Globus pallidus (tissue), 1 donor: ENCODE measurements at regions not wholly inside any gene's neighbourhood (a gene's known extent, or its start where the extent isn't known, plus 50 kb on each side); places are given as distances from the start of the nearest gene placed in this dataset.
"Not testable (repeated sequence)": the region's sequence is repeated elsewhere in the genome, so short reads cannot be mapped to it uniquely, and the experiment has no call there.

Experiments used
- DNase-seq: peaks from one replicate; pipeline ENCODE4 v3.0.0-alpha.2; 2015; ENCODE audit warnings: low spot score

DNA sequence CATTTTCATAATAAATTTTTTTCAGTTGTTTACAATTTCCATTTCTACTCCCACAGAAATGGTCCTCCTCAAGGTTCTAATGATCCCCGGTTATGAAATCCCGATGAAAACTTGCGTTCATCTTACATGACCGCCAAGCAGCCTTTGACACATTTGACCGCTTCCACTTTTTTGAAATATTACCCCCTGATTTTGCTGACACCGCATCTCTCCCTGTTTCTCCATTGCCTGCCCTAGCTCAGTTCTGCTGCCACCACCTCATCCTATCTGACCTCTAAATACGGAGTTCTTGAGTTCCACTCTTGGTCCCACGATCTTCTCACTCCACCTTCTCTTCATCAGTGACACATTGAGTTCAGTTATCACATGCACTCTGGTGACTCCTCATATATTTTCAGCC, 74.1 kb downstream of the SLC35B3 start:
- DNase-seq: no peak

DNA sequence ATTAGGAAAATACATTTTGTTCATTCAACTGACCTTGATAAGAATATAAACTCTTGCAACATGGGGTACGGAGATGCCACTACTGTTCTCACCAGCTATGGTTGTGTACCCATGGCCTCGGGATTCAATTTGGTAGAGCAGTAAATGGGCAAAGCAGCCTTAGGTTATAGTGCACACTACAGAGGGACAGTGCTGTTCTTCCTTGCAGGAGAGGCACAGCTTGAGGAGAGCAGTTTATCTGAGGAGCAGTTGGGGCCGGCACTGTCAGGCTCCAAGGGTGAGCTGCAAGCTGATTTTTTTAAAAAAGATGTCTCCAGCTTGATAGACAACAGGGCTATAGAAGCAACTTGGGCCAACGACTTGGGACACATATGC, 82.4 kb downstream of the SLC35B3 start:
- no peak for DNase-seq

DNA sequence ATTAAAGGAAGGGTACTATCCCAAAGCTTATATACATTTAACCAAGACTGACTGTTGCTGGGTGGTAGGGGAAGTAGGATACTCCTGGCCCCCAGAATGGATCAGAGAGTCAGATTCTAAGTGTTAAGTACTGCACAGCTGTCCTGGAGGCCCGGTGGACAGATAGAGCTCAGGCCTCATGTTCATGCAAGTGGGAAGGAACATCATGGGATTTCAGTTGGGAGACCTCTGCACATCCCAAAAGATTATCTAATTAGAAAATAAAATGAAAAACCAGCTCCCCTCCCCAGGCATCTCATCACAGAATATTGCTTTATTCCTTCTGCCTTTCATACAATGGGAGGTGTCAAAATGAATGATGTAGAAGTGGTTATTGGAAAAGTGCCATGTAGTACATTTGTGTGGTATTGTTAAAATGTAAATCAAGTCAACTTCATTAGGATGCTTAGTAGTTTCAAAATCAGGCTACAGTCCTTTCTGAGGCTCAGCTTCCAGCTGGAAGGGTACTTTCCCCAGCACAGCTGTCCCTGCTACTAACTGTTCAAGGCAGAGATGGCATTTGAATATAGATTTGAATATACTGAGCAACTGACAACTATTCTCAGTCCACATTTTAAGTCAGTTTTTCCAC, 82.9 kb downstream of the SLC35B3 start:
- DNase-seq: no peak

DNA sequence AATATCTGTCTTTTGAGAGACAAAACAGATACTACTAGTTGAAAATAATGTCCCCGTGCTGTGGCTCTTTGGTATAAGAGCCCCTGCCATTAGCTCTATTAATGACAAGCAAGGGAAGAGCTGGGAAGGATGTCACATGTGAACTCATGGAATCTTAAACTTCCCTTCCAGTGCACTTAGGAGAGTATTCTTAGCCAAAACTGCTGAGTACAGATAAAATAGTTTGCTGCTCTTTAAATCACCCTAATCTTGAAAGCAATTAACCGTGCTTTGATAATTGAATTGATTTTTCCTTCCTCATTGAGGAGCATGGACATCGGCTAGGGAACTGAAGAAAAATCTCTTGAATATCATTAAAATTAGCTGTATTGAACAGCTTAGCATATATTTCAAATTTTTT, 91.7 kb downstream of the SLC35B3 start:
- DNase-seq: no peak

DNA sequence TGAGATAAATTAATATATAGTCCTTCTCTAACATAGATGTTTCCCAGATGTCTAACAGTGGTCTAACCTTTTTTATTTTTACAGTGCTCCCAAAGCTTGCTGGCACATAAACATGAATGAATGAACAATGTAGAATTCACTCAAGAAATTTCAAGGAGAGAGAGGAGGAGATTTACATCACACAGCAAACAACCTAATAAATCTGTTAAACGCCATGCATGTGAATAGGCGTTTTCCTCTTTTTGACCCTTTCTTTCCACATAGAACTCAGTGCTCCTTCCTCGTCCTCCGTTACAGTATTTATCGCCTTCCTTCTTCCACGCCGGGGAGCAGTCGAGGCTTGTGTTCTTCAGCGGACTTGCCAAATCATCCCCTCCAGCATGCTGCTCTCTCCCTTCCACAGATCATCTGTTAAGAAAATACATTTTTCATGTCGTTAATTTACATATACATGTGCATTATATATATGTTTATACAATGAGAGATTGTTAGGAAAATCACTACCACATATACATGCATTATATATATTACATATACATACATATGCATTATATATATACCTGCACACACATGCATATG, 93.0 kb downstream of the SLC35B3 start:
- no peak for DNase-seq

DNA sequence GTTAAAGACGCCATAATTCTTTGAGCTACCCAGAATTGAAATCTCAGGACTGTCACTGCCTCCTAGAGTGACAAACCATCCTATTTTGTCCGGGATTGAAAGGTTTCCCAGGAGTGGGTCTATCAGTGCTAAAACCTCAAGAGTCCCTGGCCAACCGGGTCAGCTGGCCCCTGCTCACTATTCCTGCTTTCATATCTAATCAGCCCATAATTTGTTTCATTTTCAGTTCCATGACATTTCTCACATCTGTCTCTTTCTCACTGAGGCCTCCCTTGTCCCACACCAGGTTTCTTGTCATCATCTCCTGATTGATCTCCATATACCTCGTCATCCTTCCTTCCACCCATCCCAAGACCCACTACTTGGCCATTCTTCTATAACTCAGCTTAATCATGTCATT, 98.2 kb downstream of the SLC35B3 start:
- no peak for DNase-seq

DNA sequence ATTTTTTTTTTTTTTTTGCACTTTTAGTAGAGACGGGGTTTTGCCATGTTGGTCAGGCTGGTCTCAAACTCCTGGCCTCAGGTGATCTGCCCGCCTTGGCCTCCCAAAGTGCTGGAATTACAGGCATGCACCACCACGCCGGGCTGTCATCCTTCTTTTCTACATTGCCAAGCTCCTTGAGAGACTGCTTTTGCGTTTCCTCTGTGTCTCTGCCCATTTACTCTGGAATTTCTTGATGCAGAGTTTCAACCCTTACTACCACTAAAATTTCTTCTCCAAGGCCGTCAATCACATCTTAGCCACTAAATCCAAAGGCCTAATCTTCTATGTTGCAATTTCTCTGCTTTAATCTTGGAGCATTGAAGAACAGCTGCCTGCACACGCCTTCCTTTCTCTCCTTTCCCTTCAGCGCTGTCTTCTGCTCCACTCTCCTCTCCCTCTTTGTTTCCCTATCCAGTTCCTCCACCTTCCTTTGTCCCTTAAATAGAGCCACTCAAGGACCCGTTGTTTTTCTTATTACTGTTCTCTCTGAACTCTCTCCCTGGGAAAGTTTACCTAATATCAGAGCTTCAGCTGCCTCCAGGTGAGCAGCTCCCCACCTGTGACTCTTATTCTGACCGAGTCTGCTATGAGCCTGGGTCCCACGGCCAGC, 98.8 kb downstream of the SLC35B3 start:
- no peak for DNase-seq

DNA sequence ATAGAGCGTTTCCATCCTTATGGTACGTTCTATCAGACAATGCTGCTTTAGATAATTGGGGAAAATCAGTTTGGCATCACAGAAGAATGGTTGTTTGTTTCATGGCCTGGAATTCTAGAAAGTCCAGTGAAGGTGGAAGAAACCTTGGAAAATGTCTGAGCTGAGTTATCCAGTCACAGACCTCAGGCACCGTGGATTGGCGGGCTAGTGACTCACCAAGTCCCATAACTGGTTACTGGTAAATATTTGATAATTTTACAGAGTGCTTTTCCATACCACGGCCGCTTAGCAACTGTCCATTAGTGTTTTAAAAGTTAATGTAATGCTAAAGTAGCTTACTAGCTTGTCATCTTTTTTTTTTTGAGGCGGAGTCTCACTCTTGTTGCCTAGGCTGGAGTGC, 99.4 kb downstream of the SLC35B3 start:
- no peak for DNase-seq

DNA sequence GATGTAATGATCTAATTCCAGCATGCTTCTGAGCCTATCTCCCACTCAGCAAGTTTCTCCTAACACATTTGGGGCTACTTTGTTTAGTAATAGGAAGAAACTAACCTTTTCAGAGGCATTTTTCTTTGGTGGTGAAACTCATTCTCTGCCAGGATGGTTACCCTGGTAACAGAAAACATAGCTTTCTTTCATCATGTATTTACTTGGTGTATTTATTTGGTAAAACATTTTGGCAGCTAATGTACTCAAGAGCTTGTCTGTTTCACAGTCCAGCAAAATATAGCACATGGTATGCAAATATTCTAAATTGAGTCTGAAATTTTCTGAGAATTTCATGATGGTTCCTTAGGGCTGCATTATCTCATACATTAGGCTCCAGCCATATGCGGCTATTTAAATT, 100.0 kb downstream of the SLC35B3 start:
- no peak for DNase-seq

DNA sequence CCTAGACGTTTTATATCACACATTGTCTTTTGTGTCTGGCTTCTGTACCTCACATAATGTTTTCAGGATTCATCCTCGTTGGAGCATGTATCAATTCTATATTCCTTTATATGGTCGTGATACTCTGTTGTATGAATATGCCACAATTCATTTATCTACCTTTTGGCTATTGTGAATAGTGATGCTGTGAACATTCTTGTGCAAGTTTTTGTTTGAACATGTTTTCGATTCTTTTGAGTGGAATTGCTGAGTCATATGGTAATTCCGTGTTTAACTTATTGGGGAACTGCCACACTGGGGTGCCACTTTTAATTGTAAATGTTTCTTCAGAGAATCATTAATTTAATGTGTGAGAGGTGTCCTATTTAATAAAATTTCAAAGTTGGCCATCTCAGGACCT, 101.2 kb downstream of the SLC35B3 start:
- DNase-seq: no peak

DNA sequence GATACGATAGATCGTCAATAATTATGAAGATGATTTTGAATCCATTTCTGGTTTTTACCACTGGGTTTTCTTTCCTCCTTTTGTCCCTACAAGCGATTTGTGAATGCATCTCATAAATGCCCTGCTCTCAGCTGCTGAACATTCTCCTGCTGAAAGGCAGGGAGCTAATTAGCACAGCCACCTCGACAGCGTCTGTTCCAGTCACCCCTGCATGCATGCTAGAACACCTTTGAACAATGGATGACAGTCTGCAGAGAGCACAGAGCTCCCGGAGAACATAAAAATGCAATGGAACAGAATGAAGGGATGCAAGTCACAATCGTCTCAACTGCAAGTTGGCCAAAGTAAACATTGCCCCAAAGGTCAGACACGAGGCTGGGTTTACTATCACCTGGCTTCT, 105.8 kb downstream of the SLC35B3 start:
- no peak for DNase-seq

DNA sequence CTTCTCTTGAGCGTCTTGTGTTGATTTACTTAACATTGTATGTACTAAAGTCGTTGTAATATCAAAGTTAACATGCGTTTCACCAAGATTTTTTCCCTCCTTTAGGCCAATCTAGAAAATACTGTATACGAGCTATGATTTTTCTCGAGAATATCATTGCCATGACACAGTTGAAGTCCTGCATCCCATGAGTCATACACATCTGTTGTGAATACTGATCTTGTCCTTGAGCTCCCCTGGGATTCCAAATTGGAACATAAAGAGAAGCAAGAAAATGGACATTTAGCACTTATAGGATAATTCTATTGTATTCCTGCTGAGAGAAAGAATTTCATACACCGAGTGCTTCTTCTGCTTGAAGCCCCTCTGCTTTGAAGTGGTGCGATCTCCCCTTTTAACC, 109.6 kb downstream of the SLC35B3 start:
- no peak for DNase-seq

DNA sequence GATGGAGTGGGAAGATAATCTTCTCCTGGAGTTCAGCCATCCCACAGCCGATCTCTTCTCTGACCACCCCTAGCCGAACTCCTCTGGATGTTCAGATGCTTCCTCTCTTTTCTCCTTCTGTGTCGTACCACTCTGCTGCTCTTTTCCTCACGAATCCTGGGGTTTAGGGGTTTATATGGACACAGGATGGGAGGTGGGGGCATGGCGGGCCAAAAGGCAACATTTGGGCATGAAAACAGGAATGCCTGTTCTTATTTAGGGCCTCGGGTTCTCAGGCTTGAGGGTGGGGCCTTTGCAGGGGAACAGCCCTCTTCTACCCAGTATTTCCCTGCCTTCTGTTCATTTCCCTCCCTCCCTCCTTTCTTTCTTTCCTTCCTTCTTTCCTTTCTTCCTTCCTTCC, 112.7 kb downstream of the SLC35B3 start:
- no peak for DNase-seq

DNA sequence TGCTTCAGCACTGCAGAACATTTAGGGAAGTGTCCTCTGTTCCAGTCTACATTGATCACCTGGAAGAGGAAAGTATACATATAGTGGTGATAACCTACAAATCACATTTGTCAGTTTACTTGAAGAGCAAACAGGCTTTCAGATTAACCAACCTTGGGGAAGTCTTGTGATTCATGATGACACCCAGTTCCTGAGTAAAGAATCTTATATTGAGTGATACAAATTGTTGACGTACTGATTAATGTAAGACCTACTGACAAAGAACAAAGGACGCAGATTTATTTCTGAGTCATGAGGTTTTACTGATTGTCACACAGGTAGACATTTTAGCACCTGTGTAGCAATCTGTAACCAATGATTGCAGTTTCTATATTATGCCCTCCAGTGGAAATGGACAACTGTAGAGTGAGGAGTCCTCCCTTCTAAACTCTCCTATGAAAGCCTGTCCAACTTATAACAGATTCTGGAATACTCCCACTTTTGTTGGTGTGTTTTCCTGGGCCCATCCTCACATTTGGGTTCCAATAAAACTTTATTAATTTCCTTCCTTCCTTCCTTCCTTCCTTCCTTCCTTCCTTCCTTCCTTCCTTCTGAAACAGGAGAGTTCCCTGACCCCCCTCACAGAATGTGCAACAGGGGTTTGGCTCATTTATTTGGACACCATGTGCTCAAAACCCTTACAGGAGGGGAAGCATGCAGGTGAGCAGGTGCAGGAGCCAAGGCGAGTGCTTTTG, 113.5 kb downstream of the SLC35B3 start:
- no peak for DNase-seq

DNA sequence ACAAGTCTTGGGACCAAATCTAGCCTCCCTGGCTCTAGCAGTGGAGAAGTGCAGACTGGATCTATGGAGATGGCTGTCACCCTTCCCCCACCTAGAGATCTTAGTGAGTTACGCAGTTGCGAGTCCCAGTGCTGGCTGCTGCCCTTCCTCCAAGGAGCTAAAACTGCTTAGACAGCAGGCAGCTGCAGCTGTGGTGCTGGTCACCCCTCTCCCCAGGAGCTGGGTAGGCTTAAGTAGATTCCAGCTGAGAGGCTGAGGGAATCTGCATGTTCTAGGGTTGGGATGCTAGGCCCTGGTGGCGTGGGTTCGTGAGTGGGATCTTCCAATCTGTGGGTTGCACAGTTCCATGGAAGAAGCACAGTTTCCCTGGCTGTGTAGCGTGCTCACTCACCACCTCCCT, 120.2 kb downstream of the SLC35B3 start:
- no peak for DNase-seq

DNA sequence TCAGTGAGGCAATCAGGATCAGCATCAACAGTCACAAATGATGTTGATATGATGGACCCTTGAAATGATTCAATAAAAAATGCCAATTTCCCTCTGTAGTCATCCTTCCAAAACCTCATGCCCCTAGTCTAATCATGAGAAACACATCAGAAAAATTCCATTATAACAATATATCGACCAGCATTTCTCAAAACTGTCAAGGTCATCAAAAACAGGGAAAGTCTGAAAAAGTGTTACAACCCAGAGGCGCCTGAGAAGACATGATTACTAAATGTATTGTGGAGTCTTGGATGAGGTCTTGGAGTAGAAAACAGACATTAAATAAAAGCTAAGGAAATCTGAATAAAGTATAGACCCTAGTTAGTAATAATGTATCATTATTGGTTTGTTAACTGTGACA, 133.8 kb downstream of the SLC35B3 start:
- no peak for DNase-seq

DNA sequence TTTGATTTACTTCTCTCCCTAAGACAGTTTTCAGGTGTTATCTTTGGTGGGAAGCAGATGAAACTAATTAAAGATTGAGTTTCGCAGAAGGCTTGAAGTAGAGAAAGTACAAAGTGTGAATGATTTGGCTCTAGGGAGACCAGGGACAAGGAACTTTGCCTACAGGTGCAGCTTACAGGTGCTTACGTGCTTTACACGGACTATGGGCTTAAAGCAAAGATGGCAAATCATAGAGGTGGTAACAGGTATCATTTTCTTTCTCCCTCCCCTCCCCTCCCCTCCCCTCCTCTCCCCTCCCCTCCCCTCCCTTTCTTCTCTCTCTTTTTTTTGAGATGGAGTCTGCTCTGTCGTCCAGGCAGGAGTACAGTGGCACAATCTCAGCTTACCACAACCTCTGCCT, 136.3 kb downstream of the SLC35B3 start:
- DNase-seq: no peak

DNA sequence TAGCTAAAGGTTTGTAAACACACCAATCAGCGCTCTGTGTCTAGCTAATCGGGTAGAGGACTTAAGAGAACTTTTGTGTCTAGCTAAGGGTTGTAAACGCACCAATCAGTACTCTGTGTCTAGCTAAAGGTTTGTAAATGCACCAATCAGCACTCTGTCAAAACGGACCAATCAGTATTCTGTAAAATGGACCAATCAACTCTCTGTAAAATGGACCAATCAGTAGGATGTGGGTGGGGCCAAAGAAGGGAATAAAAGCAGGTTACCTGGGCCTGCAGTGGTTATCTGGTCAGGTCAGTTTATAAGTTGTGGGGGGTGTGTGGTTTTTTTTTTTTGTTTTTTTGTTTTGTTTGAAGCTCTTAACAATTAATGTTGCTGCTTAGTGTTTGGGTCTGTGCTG, 152.4 kb downstream of the SLC35B3 start:
- DNase-seq: not testable (repeated sequence)

DNA sequence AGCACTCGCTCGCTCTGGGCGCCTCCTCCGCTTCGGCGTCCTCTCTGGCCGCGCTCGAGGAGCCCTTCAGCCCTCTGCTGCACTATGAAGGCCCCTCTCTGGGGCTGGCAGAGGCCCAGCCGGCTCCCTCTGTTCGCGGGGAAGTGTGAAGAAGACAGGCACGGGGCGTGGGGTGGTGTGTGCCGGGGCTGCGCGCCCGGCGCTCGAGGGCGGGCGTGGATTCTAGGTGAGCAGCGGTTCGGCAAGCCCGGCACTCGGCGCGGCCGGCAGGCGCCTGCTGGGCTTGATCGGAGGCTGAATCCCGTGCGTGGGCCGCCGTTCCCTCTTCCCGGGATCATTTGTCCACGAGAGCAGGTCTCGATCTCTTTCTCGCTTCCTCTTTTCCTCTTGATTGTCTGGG, 153.0 kb downstream of the SLC35B3 start:
- DNase-seq: no peak

DNA sequence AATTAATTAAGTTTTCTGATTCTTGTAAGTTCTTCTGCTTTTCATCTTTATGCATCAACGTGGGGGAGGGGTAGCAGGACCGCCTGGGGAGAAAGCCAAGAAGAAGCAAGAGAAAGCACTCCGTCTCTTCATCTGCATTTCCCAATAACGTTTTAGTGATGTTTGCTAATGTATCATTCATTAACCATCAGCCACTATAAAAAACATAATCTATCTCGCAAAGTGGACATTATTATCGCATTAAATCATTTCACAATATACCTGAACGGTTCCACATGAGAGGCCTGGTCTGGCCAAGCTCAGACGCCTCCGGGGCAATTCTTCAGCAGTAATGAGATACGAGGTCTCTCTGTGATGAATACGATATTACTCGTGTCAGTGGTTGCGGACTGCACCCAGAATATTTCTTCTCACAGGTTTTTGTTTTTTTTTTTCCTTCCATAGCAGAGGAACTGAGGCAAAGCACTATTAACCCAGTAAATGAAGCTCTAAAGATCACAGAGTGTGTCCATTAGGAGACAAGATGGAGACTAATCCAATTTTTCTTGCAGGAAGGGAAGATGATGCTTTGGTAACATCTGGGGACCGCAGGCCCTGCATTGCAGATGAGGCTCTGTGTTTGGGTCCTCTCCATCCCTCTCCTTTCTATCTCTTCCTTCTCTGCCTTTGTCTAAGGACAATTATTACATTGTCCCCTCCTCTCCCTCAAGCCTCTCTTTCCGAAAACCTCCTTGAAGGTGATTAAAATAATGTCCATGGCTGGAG, 156.1 kb downstream of the SLC35B3 start:
- no peak for DNase-seq

DNA sequence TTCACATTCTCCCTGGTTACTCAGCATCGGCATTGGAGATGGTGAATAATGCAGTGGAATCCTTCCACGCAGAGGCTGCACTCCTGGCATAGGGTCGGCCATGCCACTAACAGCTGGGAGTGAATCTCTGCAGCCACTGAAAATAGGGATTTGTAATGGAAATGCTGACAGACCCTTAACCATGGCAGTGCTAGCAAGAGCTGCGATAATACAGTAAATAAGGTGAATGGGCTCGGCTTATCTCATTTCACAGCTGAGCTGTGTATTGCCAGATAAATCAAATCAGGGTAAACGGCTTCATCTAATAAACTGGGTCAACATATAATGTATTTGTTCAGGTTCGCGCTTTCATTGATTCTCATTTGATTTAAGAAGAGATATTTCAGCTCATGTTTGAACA, 156.8 kb downstream of the SLC35B3 start:
- no peak for DNase-seq

DNA sequence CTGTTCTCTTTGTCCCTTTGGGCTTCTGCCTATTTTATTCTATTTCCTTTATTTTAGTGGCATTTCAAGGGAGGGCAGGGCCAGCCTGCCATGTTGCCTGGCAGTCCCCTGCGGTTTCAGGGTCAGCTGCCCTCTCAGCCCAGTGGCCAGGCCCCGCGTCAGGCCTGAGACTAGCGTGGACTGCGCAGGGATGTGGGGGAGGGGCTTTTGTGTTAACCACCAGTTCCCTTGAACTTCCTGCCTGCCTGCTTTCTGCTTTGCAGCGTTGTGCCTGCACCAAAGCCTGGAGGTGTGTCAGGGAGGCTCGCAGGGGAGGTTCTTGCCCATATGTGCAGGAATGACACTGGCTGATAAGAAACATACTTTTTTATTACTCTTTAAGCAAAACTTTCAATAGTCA, 157.6 kb downstream of the SLC35B3 start:
- no peak for DNase-seq

DNA sequence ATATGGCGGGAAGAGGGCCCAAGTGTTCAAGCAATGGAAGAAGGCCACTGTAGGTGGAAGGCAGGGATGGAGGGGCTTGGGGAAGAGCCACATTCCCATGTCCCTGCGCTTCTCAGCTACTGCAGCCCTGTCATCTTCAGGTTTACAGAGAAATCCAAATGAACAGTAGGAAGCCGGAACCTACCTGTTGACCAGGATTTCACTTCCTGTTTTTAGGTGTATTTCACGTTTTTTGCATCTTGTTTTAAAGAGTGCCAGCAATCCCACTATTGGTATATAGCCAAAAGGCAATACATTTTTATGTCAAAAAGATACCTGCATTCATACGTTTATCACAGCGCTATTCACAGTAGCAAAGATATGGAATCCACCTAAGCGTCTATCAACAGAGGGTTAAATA, 159.2 kb downstream of the SLC35B3 start:
- DNase-seq: no peak
